Heart right ventricle (tissue), 16 donors: ENCODE measurements at regions not wholly inside any gene's neighbourhood (a gene's known extent, or its start where the extent isn't known, plus 50 kb on each side); places are given as distances from the start of the nearest gene placed in this dataset.

Experiments used
- ATAC-seq, 8 donors: fragments of 200-7000 bp; cut with Tn5 transposase; one replicate each; pipeline ENCODE4 v1.9.1; 2020; ENCODE audit warnings: mild to moderate bottlenecking in 8 of 8, moderate library complexity in 8 of 8, moderate number of reproducible peaks in 1 of 8
- DNase-seq, 2 donors: peaks; one replicate each; pipeline ENCODE4 v3.0.0-alpha.2; 2020
- H3K27ac ChIP-seq, 10 donors: fragments of 200-600 bp; sonication (generic) in 2 of 10; one replicate each; pipeline versions ENCODE4 v1.5.0 to v1.8.0; 2020 to 2022; ENCODE audit warnings: mild to moderate bottlenecking in 3 of 10
- H3K27me3 ChIP-seq, 7 donors: fragments of 200-600 bp; one replicate each; pipeline ENCODE4 v1.8.0; 2021 to 2022; ENCODE audit warnings: mild to moderate bottlenecking in 2 of 7
- H3K36me3 ChIP-seq, 9 donors: fragments of 200-600 bp; sonication (generic) in 1 of 9; one replicate each; pipeline versions ENCODE4 v1.5.0 to v1.8.0; 2020 to 2022; ENCODE audit warnings: mild to moderate bottlenecking in 2 of 9
- H3K4me1 ChIP-seq, 9 donors: fragments of 200-600 bp; sonication (generic) in 1 of 9; one replicate each; pipeline versions ENCODE4 v1.5.0 to v1.8.0; 2020 to 2022; ENCODE audit warnings: mild to moderate bottlenecking in 4 of 9
- H3K4me3 ChIP-seq, 10 donors: fragments of 200-600 bp; sonication (generic) in 2 of 10; one replicate each; pipeline versions ENCODE4 v1.5.0 to v1.8.0; 2020 to 2022; ENCODE audit warnings: mild to moderate bottlenecking in 7 of 10, moderate library complexity in 2 of 10
- H3K9me3 ChIP-seq, 11 donors: fragments of 200-600 bp in 10 of 11; sonication (generic) in 2 of 11; one replicate each; pipeline versions ENCODE4 v1.5.0 to v1.8.0; 2013 to 2022; ENCODE audit warnings: mild to moderate bottlenecking in 2 of 11, control low read depth in 1 of 11, moderate library complexity in 1 of 11
- CTCF ChIP-seq, 9 donors: fragments of 200-600 bp; sonication (generic) in 2 of 9; IDR thresholded peaks; one replicate each; pipeline versions ENCODE4 v1.5.0 to v1.8.0; 2021 to 2022; ENCODE audit warnings: antibody characterized with exemption in 9 of 9, mild to moderate bottlenecking in 5 of 9, moderate library complexity in 1 of 9
- WGBS, 2 donors: extraction: QIAGEN DNeasy Blood & Tissue Kit; methylation state at CpG; one replicate each; pipeline ENCODE4 v1.1.7; 2013; ENCODE audit warnings: inconsistent platforms in 1 of 2; 5-methylcytosine and 5-hydroxymethylcytosine counted together
- intact Hi-C, 10 donors: fragments of 100-400 bp; cut with DNase I; formaldehyde crosslinking; loops; one replicate each; pipeline versions ENCODE4 v1.11.1 to v1.14.2; 2022
- donor health status: Arrhythmogenic right ventricular cardiomyopathy.
- donor health status: ischemic (EF 13 %, LVEDD 7.1; RV severe dilation, severe dysfunction).
- donor health status: healthy with polysubstance abuse.
- donor health status: DM: no; HTN: yes; CAD: no.
- donor health status: DM: no; HTN: no; CAD: no.
- donor health status: ischemic (EF 25% LVEDD 6.9; RV normal size, moderate dysfunction).
- donor health status: ischemic (EF 25% LVEDD 5.7; RV mildly dilated, moderate dysfunction).
- donor health status: healthy.
- donor health status: DM: yes; HTN: yes; CAD: no.
- donor health status: Ischemic cardiomyopathy.
- donor health status: ischemic (EF 35%, LVEDD 5.7; RV mildly dilated, moderate dysfunction).
- donor health status: nonischemic (EF 11% LVEDD 7.7; RV severe dilation, severe dysfunction).
- donor health status: DM: yes; HTN: yes; CAD: no.
- donor health status: PGD.
- donor health status: ischemic (EF 29% LVEDD 5.4; RV normal size, mild dysfunction).
- donor health status: nonischemic (EF 23%, LVEDD 6.1; RV moderate dilation, normal function).

DNA sequence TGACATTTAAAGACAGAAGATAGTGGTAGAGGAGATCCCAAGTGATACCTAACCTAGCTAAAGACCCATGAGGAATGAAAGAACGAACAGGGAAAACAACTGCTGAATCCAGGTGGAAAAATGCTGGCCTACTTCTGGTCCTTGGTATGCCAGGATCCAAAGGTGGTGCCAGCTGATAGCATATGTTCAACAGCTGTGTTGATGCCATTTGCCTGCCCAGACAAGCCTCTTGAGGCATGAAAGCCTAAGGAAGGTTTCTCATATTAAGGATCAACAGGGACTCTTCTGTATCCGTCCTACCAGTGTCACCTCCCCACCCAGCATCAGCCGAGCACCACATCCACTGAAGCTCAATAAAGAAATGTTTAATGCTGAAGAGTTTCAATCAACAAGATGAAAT is 225.7 kb upstream of the DMRT1 start:
- TF ChIP-seq CTCF (IDR thresholded peaks at IDR 0.05) = no peak
- Histone ChIP-seq H3K27ac (peak overlapping the region in 3 of 10 donors; percentile 6 to 71 (median 13)), H3K9me3 (no peaks in the 10 kb centered on the region), H3K4me3 (no peak overlapping the region), H3K27me3 (no peaks in the 10 kb centered on the region), H3K36me3 (no peaks in the 10 kb centered on the region), H3K4me1 (peaks cover 6 to 69% (median 35%) of the 10 kb centered on the region in 9 donors)
- WGBS, 2 donors = 78 to 84% methylated on average over 3 of the region's 3 CpGs
- no peak for DNase-seq
- intact Hi-C loops = loop anchor here in 6 of 10 donors (2.0 to 10.0 kb wide), 9 partner anchors 82 to 389 kb away; no protein-coding TSS in a partner anchor
- ATAC-seq = no peak

GRCh38 chr9:616694-617093 is 224.8 kb upstream of the DMRT1 start:
- no peak for DNase-seq
- no peaks in the 10 kb centered on the region for H3K9me3 ChIP-seq
- no peak for ATAC-seq
- no peak overlapping the region for H3K4me3 ChIP-seq
- no peak for TF ChIP-seq CTCF (IDR thresholded peaks at IDR 0.05)
- H3K27ac ChIP-seq = peak overlapping the region in 6 of 10 donors; percentile 13 to 71 (median 46)
- 47% methylated on average over 4 of the region's 4 CpGs for WGBS, 2 donors
- H3K4me1 ChIP-seq = peaks cover 6 to 63% (median 36%) of the 10 kb centered on the region in 9 donors
- H3K27me3 ChIP-seq = no peaks in the 10 kb centered on the region
- no peaks in the 10 kb centered on the region for H3K36me3 ChIP-seq
- intact Hi-C loops = loop anchor here in 5 of 10 donors (2.0 to 10.0 kb wide), 6 partner anchors 81 to 388 kb away; no protein-coding TSS in a partner anchor

GRCh38 chr9:617445-618085 is 223.9 kb upstream of the DMRT1 start:
- Histone ChIP-seq H3K4me3 (no peak overlapping the region), H3K4me1 (peaks cover 6 to 57% (median 36%) of the 10 kb centered on the region in 9 donors), H3K36me3 (no peaks in the 10 kb centered on the region), H3K27me3 (no peaks in the 10 kb centered on the region), H3K9me3 (no peaks in the 10 kb centered on the region), H3K27ac (peak overlapping the region in 7 of 10 donors; percentile 41 to 71 (median 51))
- 54 to 63% methylated on average over 7 of the region's 7 CpGs for WGBS, 2 donors
- no peak for DNase-seq
- ATAC-seq = peak in 2 of 8 donors; percentile 5 to 16
- intact Hi-C loops = loop anchor here in 5 of 10 donors (2.0 to 10.0 kb wide), 6 partner anchors 80 to 387 kb away; no protein-coding TSS in a partner anchor
- no peak for TF ChIP-seq CTCF (IDR thresholded peaks at IDR 0.05)

GRCh38 chr9:618478-618877 is 223.0 kb upstream of the DMRT1 start:
- no peak for DNase-seq
- 80% methylated on average over 5 of the region's 5 CpGs for WGBS, 2 donors
- H3K4me3 ChIP-seq = no peak overlapping the region
- peak in 1 of 8 donors; percentile 25 for ATAC-seq
- peak overlapping the region in 4 of 10 donors; percentile 18 to 71 (median 52) for H3K27ac ChIP-seq
- H3K9me3 ChIP-seq = no peaks in the 10 kb centered on the region
- TF ChIP-seq CTCF (IDR thresholded peaks at IDR 0.05) = no peak
- H3K36me3 ChIP-seq = no peaks in the 10 kb centered on the region
- no peaks in the 10 kb centered on the region for H3K27me3 ChIP-seq
- H3K4me1 ChIP-seq = peaks cover 6 to 53% (median 34%) of the 10 kb centered on the region in 9 donors
- intact Hi-C loops = loop anchor here in 4 of 10 donors (5.0 to 10.0 kb wide), 5 partner anchors 79 to 386 kb away; no protein-coding TSS in a partner anchor
